ENCODE measurements at regions not wholly inside any gene's neighbourhood (a gene's known extent, or its start where the extent isn't known, plus 50 kb on each side); places are given as distances from the start of the nearest gene placed in this dataset.

DNA sequence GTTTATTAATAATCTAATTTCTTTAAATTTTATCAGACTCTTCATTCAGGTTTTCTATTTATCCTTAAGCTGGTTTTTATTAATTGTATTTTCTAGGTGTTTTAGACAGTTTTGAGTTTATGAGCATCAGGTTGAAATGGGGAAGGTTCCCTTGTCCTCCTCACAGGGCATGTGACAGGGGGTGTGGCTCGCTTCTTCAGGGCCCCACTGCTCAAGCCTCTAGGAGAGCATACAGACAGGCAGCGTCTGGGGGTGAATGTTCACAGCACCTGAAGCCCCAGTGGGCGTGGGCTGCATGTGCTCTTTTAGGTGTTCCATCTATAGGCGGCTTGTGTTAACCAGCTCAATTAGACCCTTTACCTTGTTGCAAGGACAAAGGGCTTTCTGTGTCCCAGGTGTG lies 78.2 kb upstream of the RUFY1 start:
- TF ChIP-seq, protein P1, sequence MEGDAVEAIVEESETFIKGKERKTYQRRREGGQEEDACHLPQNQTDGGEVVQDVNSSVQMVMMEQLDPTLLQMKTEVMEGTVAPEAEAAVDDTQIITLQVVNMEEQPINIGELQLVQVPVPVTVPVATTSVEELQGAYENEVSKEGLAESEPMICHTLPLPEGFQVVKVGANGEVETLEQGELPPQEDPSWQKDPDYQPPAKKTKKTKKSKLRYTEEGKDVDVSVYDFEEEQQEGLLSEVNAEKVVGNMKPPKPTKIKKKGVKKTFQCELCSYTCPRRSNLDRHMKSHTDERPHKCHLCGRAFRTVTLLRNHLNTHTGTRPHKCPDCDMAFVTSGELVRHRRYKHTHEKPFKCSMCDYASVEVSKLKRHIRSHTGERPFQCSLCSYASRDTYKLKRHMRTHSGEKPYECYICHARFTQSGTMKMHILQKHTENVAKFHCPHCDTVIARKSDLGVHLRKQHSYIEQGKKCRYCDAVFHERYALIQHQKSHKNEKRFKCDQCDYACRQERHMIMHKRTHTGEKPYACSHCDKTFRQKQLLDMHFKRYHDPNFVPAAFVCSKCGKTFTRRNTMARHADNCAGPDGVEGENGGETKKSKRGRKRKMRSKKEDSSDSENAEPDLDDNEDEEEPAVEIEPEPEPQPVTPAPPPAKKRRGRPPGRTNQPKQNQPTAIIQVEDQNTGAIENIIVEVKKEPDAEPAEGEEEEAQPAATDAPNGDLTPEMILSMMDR (conservative IDR thresholded peaks at IDR 0.05; ENCODE audit: low read depth, low read length), result no peak
- no peak for DNase-seq (ENCODE audit: low read depth)

DNA sequence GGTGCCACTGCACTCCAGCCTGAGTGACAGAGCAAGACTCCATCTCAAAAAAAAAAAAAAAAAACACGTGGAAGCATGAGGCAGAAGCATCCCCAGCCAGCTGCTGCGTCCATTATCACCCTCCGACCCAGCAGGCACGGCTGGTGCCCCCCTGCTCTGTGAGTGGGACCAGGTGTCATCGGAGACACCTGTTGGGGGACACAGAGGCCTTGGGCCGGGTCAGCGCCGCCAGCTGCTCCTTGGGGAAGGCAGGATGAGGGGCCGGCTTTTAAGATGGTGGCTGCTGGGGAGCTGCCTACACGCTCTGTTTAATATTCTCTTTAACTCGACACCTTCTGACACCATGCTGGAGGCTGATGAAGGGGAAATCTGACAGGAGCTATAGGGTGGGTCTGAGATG lies 80.2 kb upstream of the RUFY1 start:
- H3K4me3 ChIP-seq (ENCODE audit: low read length), result no peak overlapping the region
- TF ChIP-seq, protein P1 (conservative IDR thresholded peaks at IDR 0.05; ENCODE audit: low read depth, low read length), result no peak
- no peak for DNase-seq (ENCODE audit: low read depth)

More for the DNA sequence above, 78.2 kb upstream of the RUFY1 start:
- no peak overlapping the region for H3K4me3 ChIP-seq (ENCODE audit: low read length)

DNA sequence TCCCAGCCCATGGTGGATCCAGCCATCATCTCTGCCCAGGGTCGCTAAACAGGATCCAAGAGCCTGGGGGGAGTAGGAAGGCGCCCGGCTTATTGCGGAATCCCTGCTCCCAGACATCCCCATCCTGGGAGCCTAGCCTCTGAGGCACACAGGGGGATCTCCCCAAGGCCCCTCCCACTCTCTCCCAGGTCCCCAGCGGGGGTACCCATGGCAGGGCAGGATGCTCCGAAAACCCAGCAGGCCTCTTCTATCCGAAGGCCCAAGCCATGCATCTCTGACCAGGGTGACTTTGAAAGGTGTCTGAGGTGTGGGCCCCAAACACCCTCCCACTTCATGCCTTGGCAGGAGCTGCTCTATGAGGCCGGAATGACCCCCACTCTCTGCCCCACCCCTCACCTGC lies 81.7 kb upstream of the RUFY1 start:
- TF ChIP-seq, protein P1 (conservative IDR thresholded peaks at IDR 0.05; ENCODE audit: low read depth, low read length), result no peak
- DNase-seq (ENCODE audit: low read depth), result no peak

DNA sequence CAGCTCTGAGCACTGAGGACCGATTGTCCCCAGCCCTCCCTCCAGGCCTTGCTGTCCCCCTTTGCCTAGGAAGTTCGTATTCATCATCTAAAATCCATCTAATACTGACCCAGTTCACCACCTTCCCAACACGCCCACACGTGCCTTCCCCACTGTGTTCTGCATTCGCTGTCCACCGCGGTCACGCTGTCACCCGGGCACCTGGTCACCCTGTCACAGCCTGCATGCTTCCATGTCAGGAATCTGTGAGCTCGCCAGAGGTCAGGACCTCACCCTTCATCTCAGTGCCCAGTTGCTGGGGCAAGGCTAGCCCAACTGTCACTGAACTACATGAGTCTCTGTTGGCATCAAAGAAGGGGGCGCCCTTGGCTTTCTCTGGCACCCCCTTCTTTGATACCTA lies 82.9 kb upstream of the RUFY1 start:
- DNase-seq (ENCODE audit: low read depth), result no peak
- H3K4me3 ChIP-seq (ENCODE audit: low read length), result no peak overlapping the region
- TF ChIP-seq, protein P1 (conservative IDR thresholded peaks at IDR 0.05; ENCODE audit: low read depth, low read length), result no peak

More for the DNA sequence above, 81.7 kb upstream of the RUFY1 start:
- H3K4me3 ChIP-seq (ENCODE audit: low read length), result no peak overlapping the region

DNA sequence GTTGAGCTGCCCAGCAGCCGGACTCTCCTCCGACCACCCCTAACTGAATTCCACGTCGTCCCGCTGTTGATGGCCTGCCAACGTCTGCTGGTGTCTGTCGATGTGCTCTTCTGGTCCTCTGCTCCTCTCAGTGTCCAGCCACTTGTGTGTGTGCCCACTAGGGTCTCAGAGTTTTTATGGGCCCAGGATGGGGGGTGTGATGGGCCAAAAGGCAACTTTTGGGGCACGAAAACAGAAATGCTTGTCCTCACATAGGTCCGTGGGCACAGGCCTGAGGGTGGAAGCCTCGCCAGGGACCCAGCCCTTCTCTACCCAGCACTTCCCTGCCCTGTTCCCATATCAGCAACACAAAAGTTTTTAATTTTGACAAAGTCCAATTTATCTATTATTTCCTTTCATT lies 85.7 kb upstream of the RUFY1 start:
- no peak for DNase-seq (ENCODE audit: low read depth)
- H3K4me3 ChIP-seq (ENCODE audit: low read length), result no peak overlapping the region
- TF ChIP-seq, protein P1 (conservative IDR thresholded peaks at IDR 0.05; ENCODE audit: low read depth, low read length), result no peak

DNA sequence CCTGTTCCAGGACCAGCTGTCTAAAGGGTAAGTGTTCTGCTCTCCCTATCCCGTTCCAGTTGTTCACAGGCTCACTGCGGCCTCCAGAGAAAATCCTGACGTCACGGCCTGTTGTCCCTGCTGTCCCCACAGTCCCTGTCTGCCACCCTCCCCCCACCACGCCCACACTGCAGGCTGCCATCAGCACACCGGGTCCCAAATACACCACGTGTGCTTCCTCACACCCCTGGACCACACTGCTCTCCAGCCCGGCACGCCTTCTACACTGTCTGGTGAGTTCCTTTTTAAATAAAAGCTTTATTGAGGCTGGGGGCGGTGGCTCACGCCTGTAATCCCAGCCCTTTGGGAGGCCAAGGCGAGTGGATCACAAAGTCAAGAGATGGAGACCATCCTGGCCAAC lies 88.3 kb upstream of the RUFY1 start:
- H3K4me3 ChIP-seq (ENCODE audit: low read length), result no peak overlapping the region
- TF ChIP-seq, protein P1 (conservative IDR thresholded peaks at IDR 0.05; ENCODE audit: low read depth, low read length), result no peak
- DNase-seq (ENCODE audit: low read depth), result no peak

DNA sequence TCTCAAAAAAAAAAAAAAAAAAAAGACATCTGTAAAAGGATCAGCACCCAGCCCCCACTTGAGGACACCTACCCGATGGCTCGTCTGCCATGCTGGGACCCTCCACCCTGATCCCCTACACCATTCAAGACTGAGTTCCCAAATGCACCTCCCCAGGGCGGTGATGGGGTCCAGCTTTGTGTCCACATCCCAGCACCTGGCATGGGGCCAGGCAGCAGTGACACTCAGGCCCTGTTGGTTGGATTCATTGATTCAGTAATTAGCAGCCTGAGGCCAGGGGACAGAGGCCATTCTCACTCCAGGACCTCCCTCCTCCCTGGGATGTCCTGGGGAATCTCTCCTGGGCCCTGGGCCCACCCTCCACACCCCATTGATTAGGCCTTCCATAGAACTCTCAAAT lies 88.8 kb upstream of the RUFY1 start:
- H3K4me3 ChIP-seq (ENCODE audit: low read length), result no peak overlapping the region
- TF ChIP-seq, protein P1 (conservative IDR thresholded peaks at IDR 0.05; ENCODE audit: low read depth, low read length), result no peak
- DNase-seq (ENCODE audit: low read depth), result no peak

Data from retinal pigment epithelial cell (primary cell).